TTC549 (cell line): ENCODE measurements at regions not wholly inside any gene's neighbourhood (a gene's known extent, or its start where the extent isn't known, plus 50 kb on each side); places are given as distances from the start of the nearest gene placed in this dataset.
"Not testable (repeated sequence)": the region's sequence is repeated elsewhere in the genome, so short reads cannot be mapped to it uniquely, and the experiment has no call there.

Source experiments
- FAIRE-seq: peaks from 2 replicates; lab custom pipeline; 2012; peaks lifted over from hg19 to GRCh38; lab: Jason Lieb, UNC

DNA sequence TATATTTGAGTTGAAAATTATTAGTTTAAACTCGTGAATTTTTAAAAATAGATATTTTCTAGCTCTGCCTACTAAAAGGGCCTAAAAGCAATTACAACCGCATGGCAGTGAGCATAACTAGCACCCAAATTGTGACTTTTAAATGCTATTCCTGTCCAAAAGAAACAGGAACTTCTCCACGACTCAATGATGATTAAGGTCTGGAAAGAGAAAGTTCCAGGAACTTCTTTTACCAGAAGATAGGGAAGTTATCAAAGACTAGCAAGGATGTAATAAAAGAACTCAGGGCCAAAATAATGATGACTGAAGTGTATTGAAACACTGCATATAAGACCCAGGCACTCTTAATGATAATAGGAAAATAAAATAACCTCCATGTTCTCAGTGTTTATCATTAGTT lies 313.0 kb downstream of the PLPP3 start:
- FAIRE-seq: no peak

DNA sequence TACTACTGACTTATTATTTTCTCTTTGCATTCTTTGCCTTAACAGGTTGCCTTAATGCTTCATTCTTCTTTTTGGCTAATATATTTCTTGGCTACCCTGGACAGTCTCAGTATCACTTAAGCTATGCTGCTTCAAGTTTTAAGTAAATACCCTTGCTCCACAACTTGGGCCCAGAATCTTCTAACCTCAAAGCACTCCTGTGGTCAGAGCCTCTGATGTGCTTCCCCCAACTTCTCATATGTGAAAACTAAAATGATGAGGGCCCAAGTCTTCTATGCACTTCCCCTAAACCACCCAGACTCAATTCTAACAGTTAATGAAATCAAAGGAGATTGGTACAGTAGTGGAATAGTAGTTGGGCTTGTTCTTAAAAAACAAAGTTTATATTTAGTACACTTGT lies 314.1 kb downstream of the PLPP3 start:
- FAIRE-seq: no peak

DNA sequence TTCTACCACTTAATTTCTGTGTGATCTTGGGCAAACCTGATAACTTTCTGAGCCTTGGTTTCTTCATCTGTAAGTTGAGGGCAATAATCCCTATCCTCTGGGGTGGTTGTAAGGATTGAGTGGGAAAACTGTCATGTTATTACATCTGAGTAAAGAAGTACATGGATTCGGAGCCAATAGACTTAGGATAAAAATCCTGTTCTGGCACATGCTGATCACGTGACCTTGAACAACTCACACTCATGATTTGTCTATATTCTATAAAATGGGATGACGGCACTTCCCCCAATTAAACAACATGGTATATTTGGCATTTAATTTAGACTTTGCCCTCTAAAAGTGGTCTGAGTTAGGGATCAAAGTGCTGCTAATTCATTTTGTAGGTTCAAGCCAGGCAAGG lies 315.5 kb downstream of the PLPP3 start:
- no peak for FAIRE-seq

DNA sequence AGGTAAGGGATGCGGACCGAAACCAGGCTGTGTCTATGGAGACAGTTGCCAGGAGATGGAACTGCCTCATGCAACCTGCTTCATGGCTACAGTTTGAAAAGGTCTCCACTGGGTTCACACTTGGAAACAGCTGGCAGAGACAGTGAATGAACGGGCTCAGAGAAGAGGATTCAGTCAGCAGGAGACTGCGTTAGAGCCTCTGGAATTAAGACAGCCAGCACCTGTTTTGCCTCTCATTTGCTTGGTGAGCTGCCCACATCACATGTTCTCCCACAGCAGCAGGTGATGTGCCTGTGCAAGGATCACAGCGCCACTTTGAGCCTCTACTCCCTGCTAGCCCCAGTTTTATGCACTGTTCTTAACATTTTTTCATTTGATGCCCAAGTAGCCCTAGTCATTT lies 321.0 kb downstream of the PLPP3 start:
- no peak for FAIRE-seq

DNA sequence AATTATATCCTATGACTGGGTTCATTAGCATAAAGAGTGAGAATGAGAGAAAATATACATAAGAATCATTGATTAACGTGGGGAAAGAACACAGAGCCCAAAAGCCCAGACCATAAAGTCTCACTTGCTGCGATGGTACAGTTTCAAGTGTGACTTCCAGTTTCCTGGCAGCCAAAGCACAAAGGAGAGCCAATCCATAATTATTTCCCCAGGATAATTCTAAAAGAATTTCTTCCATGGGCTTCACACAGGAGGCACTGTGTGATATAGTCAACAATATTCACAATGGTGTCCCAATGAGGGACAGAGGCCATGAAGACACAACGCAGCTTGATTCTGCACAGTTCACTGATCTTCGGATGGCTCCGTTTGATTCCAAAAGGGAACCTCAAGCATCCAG lies 321.6 kb downstream of the PLPP3 start:
- no peak for FAIRE-seq

DNA sequence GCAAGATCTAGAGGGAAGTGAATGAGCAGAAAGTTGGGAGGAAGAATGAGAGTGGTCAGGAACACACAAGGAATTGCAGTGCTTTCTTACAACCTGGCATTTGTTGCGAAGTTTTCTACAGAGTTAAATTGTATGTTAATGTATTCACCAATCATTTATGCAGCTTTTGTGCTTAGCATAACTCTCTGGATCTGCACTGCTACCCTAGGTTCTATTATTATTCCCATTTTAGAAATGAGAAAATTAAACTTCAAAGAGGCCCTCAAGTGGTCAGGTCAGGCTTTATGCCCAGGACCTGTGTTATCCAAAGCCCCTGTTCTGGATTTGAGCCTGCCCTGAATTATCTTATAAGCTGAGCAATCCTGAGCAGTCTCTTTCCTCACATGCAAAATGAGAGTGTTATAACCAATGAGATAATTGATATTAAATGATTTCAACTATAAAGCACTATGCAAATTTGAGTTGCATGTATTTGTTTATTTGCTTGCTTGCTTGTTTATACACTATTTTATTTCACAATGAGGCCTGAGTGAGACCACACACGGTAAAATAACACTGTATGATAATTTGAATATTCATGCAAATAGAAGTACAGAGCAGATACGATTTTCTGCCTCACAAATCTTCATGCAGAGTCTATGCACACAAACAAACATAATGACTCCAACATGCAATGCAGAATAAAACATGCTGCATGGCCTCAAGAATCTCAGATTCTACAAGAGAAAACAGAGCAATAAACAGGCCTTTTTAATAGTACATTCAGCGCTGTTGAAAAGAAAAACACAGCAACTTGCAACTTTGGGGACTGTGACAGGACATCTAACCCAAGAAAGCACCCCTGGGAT lies 323.0 kb downstream of the PLPP3 start:
- FAIRE-seq: no peak

DNA sequence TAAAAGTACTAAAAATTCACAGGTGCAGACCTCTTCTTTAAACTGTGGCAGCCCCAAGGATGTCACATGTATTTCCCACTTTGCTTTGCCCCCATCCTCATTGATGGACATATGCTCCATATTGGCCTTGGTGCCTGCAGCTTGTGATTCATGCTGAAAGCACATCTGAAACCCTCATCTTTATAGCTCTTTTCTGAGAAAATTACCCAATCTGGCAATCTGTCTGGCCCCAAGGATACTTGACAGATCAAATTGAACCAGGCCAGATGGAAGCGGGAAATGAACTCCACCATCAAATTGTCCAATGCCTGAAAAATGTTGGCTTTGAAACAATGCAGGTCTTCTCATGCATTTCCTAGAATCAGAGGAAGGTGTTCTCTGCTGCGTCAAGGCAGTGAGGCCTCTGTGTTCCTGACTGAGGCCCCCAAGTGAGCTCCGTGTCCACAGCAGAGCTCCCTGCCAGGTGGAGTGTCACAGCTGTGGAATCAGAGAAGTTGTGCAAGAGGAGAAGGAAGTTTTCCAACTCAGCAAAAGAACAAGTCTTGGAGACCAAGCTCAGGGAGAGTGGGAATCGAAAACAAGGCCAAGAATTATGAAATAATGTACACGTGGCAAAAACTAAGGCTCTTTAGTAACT lies 323.7 kb downstream of the PLPP3 start:
- no peak for FAIRE-seq

DNA sequence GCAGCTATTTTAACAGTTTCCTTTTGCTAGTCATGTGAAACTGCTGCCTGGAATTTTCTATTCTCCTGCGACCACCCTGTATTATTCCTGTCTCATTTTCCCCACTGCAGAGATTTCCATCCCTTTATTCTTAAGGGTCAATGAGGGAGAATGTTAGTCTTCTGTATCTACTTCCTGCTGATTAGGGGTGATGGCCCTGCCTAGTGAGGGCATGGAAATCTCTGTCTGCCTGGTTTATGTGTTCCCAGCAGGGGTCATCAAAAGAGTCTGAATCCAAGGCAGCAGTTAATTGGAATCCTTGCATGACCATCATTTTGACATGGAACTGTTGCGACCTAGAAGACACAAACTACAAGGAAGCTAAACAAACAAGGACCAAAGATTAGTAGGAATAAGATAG lies 325.2 kb downstream of the PLPP3 start:
- FAIRE-seq: no peak

DNA sequence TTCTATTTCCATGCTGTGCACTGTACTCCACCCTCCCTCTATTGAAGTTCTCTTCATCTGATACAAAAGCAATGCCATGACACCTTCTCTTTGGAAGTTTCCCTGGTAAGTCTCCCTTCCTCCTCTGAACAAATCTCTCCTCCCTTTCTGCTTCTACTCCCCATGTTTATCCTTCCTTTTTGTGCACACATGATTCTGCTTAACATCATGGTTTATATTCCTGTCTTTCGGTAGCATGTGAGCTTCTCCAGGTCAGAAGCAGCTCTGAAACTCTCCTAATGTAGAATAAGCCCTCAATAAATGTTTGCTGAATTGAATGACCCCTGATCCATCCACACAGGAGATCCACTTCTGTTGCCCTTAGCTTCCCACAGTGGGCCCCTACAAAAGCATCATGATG lies 328.6 kb downstream of the PLPP3 start:
- no peak for FAIRE-seq

DNA sequence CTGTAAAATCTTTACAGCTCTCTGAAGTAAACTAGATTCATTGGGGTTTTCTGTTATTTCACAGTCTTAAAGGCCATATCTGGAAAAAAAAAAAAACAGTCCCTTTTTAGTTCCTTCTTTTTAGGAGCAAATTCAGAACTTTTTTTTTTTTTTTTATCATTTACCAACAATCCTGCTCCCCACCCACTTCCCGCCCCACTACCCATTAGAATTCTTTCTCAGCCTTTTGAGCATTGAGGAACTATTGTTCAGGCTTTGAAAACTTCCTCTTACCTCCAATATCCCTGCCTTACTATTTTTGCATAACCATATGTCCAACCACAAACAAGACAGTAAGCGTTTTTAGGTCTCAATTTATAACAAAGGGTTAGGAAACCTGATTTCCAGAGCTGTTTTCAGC lies 330.1 kb downstream of the PLPP3 start:
- no peak for FAIRE-seq

DNA sequence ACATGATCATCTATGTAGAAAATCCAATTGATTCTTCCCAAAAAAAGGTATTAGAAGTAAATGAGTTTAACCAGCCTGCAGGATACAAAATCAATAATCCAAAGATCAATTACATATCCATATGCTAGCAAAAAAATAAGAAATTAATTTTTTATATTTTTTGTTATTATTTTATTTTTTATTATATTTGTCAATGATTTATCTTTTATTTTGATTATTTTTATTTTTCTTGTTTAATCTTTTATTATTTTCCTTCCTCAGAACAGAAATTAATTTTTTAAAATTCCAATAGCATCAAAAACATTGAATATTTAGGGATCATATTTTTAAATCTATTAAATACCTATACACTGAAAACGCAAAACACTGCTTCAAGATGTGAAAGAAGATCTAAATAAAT lies 331.2 kb downstream of the PLPP3 start:
- FAIRE-seq: peak; percentile 42

DNA sequence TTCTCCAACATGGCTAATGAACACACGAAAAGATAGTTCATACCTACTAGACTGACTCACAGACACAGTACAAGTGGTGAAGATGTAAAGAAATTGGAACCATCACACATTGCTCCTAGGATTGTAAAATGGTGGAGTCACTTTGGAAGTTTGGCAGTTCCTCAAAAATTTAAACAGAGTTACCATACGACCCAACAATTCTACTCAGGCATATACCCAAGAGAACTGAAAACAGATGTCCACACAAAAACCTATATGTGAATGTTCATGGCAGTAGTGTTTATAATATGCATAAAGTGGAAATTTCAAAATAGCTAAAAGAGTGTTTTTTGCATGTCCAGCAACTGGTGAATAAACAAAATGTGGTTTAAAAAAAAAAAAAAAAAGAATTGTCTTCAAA lies 332.6 kb downstream of the PLPP3 start:
- FAIRE-seq: not testable (repeated sequence)

DNA sequence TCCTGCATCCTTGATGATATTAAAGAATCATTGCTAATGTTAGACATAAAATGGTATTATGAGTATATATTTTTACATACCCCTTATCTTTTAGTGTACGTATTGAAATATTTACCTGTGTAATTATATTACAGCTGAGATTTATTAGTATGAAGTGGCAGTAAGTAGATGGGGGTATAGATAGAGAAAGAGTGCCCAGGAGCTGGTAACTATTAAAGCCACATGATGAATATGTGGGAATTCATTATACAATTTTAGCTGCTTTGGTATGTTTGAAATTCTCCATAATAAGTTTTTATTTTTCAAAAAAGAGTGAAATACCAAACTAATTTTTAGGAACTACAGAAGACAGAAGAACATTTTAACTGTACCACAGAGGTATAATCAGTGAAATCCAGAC lies 339.0 kb downstream of the PLPP3 start:
- FAIRE-seq: no peak

DNA sequence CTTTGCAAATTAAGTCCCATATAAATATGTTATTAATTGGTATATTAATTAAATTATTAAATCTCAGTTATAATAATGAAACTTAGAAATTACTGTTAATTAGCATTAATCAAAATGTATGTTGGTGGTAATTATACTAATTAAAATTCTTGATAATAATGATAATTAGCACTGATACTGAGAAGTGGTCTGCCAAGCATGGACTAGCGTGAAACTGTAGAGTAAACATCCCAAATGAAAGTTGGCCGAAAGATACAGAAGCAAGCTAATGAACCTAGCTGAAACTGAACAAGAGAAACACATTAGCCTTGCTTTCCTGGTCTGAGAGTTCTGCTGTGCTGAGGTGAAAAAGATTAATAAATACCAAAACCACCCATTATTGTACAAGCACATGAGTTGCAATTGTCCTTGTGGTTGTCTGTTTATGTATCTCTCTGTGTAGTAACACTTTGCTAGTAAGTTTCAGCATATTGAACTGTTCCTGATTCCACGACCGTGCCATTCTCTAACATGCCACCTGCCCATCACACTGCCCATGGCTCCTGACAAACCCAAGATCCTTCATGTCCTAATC lies 341.8 kb downstream of the PLPP3 start:
- FAIRE-seq: no peak

DNA sequence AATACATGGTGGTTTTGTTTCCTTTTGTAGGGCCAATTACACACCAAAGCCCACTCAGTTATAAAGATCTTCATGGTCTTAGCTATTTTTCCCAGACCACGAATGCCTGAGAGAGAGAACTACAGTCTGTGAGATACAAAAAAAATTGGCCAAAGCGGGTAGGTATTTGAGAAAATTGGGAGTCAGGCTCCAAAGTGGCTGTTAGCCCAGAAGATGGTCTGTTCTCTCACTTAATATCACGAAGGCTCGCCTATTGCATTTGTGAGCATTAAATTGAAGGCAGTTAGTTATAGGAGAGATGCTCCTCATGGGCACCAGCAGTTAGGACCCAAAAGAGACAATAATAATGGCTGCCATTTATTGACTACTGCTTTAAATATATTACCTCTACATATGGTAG lies 342.7 kb downstream of the PLPP3 start:
- FAIRE-seq: no peak

DNA sequence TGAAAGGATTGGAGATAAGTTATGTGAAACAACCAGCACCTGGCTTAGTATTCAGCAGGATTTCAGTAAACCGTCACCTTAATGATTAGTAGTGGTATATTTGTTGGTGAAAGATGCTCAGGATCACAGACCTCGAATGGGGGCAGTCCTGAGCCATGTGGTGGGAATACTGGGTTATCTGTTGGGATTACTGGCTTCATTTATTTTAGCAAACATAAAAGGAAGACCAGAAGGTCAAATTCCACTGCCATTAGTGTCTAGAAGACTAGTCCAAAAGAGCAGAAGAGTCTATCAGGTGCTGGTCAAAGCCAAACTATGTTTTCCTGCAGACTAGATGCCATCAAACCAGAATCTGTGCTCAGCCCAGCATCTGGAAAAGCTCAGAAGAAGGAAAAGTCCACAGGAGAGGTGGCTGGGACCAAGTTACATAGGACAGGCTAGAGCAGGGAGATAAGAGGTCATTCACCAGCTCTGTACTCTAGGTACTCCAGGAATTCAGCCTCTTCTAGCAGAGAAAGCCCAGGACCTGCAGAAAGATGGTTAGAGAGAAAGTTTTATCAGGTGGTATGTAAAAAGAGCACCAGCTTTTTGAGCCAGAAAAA lies 343.4 kb downstream of the PLPP3 start:
- FAIRE-seq: no peak

DNA sequence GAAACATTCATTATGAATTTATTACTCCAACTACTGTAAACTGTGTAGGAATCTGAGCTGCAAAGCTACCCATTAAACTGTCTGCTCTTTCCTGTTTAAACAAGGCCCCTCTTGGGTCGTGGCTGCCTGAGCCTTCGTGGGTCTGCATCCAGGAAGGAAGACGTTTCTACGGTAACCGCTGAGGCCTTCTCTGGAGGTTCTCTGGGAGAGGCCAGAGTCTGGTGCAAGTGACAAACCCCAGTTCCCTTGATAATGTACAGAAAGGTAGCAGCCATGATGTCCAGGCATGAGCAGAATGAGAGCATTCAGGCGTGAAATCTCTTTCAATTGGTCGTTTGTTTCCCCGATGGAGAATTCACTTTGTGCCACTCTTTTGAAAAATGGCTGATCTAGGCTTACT lies 350.2 kb downstream of the PLPP3 start:
- FAIRE-seq: no peak

DNA sequence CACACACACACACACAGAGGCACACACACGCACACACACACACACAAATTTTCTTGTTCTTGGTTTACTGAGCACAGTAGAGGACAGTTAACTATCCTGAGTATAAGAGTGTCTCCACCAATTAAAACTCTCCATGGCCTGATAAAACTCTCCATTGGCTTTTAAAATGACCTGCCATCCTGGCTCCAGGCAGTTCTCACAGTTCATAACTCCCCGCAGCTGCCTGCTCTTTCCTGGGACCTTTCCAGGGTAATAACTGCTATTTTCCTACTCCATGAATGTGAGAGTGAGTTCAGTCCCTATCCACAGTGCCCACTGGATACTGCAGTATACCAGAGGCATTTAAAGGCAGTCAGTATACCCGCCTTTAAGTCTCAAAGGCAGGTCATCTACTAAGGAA lies 351.5 kb downstream of the PLPP3 start:
- FAIRE-seq: no peak

DNA sequence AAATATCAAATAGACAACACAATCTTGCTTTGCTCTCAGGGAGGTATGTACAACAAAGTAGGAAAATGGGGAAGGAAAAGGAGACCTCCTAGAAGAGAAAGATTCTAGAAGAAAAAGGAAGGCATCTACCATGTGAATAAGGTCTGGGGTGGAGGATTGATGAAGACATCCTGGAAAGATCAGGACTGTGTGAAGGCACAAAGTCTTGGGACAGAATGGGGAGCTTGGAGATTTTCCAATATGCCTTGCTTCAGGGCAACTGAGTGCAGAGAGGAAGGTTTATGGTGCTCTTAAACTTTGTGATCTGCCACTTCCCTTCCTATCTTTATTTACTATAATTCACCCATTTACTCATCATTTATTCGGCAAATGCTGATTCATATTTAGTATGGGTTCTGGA lies 352.0 kb downstream of the PLPP3 start:
- no peak for FAIRE-seq

DNA sequence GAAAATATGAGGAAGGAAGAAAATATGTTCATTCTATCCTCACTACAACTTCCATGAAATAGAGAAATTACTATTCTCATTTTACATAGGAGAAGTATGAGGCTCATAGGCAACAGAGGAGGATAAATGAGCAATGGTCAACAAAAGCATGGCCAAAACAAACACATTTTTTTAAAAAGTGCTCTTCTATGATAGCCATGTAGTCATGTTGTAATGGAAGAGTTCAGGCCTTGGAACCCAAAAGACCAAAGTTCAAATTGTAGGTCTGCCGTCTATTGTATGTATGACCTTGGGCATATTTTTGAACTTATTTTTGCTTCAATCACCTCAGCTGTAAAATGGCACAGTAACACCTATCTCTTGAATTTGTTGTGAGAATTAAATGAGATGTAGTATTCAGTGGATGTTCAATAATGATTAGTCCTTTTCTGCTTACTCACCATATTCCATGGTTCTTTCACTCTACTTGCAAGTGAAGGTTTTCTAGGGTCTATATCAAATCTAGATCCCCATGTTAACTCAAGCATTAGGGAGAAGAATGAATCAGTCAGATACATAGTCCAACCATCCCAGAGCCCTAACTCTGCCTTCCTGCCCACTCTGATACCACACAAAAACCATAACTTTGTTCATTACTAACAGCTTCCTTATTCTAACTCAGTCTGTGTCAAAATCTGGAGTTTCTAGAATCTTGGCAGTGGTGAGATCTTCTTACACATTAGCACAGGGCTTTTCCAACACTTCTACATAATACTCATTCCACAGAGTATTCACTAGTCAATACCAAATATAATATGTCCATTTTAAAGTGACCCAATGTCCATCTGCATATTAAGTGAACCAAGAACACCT lies 353.2 kb downstream of the PLPP3 start:
- no peak for FAIRE-seq

DNA sequence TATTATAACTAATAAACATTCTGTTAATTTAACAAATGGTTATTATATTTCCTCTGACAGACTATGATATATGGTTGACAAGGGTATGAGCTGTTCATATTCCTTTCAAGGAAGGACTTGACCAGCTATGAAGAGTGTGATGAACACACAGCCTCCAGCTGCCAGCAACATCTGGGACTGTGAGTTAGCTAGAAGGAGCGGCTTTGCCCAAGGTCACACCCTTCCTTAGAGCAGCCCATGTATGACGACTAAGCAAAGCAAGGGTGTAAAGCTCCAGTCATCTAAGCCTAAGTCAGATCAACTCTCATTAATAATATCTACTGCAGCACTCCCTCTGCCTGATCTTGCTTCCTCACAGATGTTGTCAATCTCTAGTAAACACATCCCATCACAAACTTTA lies 355.4 kb downstream of the PLPP3 start:
- FAIRE-seq: no peak

DNA sequence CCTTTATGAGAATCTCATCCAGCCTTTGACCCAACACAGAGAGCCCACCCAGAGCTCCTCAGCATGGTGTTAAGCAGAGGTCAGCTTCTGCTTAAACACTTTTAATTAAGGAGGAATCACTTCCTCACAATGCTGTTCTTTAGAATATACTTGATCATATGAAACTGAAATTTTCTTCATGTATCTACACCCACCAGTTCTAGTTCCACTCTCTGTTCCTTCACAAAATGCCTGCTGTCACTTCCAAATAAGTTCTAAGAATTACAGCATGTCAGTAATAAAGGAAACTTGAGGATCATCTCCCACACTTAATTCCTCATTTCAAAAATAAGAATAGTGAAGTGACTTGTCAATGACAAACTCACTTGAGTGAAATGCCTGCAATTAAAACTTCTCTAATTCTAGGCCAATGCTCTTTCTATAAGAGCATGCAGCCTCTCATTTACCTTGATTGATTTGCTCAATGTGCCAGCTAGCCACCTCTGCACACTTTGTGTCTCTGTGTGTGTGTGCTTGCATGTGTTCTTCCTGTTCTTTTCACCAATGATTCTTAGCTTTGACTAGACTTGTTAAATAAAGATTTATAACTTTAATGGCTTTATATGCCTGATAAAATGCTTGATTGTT lies 356.3 kb downstream of the PLPP3 start:
- no peak for FAIRE-seq
